GM19468 (cell line): ENCODE measurements at regions not wholly inside any gene's neighbourhood (a gene's known extent, or its start where the extent isn't known, plus 50 kb on each side); places are given as distances from the start of the nearest gene placed in this dataset.
"Not testable (repeated sequence)": the region's sequence is repeated elsewhere in the genome, so short reads cannot be mapped to it uniquely, and the experiment has no call there.

Experiments
- ATAC-seq: cut with Tn5 transposase; IDR thresholded peaks from one replicate; pipeline ENCODE4 v1.9.1; 2021; ENCODE audit warnings: mild to moderate bottlenecking, moderate library complexity, moderate number of reproducible peaks; ENCODE audit not compliant: unreplicated experiment; ENCODE audit errors: extremely low read depth

DNA sequence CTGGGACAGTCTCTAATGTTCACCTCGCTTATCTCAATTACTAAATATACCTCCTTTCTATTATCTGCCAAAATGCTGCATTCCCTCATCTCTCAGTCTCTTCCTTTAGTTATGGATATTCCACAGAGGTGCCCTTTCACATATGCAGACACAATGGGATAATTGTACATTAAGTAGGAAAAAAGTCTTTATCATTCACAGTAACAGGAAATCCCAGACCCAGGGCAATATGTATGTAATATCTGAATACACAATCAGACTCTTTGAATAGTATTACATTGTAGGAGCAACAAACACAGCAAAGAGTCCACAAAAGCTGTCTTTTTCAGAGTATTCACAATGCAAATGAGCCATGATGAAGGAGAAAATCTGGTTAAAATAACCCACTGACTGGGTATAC is 1399.0 kb upstream of the ZEB2 start:
- ATAC-seq: no peak

DNA sequence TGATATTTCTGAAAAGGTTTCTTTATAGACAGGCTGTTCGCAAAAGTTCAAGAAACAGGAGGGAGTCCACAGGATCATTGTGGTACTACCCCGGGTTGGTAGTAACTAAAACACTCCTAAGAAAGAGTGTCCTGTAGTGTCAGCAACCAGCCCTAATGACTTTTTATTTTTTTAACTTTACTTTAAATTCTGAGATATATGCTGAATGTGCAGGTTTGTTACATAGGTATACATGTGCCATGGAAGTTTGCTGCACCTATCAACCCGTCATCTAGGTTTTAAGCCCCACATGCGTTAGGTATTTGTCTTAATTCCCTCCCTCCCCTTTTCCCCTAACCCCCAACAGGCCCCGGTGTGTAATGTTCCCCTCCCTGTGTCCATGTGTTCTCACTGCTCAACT is 1396.9 kb upstream of the ZEB2 start:
- ATAC-seq: no peak

DNA sequence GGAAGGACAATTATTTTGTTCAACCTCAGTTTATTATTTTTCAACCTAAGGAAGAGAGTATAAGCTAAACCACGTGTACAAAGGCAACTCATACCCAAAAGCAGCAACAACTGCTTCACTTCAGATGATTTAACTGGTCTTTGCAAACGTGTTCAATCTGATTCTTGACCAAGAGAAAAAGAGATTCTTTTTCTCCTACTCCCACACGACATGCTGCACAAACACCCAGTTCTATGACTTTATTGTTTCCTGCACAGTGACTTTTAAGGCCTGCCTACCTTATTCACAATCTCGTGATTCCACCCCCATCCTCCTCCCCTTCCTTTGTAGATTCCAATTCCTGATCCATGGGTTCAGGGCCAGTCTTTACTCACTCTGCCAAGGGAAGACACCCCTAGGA is 1394.8 kb upstream of the ZEB2 start:
- ATAC-seq: no peak

DNA sequence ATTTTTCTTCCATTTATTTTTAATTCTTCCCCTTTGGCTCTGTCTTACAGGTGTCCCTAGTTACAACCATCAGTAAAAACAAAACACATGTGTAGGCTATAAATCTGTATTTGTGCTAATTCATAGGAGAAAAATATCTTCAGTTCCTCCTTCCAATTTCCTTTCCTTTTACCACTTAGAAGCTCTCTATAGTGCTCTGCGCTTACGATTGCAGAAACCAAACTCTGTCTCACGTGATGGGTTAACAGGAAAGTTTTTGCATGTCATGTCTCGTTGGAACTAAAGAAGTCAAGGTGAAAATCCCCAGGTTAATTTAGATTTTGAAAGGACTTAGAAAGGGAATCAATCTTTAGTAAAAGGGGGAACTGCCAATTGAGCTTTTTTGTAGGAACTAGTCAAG is 1390.5 kb upstream of the ZEB2 start:
- ATAC-seq: no peak

DNA sequence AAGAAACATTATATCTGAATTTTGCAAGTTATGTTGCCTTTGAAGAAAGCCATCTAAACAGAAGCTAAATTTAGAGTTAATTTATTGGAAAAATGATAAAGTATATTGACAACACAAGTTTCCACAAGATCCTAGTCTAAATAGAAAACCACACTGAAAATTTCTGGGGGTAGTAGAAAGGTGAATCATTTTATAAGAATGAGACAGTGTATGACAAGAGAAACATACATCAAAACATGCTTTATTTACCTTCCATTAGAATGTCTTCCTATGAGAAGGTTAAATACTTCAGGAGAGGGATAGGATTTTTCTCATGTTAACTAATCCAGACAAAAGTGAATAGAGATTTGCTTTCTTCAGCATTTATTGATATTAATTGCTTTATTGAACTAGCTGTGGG is 1389.8 kb upstream of the ZEB2 start:
- no peak for ATAC-seq

DNA sequence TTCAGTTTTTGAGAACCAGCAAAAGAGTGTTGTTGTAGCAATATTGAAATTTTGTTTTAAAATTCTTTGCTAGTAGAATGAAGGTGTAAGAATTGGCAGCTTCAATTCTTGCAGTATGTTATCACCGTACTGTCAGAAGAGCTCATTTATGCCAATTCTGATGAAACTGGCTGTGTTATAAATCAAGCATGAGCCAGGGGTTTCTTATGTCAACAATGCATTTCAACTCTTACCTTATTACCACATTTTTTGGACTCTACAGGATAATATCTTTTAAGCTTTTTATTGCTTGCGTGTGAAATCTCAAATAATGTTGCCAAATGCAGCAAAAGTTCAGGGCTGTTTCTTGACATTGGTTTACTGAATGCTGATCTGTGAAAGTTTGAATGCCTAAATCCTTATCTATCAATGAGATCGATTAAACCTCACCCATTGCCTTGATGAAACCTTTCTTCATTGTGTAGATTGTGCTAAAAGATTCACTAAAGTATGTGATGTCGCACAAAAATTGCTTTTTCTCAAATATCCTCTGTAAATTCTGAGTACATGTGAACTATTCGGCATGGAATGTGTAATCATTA is 1389.3 kb upstream of the ZEB2 start:
- ATAC-seq: no peak

DNA sequence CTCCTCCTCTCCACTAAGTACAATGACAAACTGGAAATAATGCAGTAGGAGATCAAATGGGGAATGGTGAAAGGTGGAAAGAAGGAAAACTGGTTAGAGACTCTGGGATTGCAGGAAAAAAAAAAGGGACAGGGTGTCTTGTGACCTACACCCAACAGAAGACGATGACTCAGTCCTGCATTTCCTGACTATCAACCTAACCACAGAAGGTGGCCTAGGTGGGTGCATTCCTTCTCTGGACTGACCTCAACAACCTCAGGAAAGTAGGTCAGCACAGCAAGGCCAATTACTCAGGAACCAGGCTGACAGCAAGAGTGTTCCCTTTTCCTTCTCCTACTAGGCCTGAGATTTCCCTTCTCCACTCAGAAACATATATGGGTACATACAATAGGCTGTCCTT is 1386.4 kb upstream of the ZEB2 start:
- no peak for ATAC-seq

DNA sequence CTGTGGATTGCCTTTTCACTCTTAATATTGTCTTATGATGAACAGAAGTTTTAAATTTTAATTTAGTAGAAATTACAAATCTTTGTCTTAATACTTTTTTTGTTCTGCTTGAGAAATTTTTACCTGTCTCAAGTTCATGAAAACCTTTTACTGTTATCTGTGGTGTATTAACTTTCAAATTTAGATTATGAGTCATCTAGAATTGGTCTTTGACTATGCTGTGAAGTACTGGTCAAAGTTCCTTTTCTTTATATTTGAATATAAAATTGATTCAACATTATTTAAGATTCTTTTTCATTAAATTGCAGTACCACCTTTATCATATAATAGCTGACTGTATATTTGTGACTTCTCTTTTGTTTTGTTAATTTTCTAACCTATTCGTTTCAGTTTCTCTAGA is 1385.5 kb upstream of the ZEB2 start:
- ATAC-seq: no peak

DNA sequence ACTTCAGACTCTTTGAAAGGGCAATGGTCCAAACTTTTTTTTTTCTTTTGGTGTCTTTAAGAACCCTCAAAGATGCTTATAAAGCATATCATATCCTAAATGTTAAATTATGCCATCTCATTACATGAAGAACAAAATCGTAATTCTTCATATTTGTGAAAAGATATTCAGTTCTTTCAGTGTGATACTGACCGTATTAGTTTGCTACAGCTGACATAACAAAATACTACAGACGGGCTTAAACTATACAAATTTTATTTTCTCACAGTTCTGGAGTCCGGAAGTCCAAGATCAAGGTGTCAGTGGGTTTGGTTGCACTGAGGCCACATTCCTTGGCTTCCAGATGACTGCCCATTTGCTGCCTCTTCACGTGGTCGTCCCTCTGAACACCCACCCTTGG is 1377.2 kb upstream of the ZEB2 start:
- no peak for ATAC-seq

DNA sequence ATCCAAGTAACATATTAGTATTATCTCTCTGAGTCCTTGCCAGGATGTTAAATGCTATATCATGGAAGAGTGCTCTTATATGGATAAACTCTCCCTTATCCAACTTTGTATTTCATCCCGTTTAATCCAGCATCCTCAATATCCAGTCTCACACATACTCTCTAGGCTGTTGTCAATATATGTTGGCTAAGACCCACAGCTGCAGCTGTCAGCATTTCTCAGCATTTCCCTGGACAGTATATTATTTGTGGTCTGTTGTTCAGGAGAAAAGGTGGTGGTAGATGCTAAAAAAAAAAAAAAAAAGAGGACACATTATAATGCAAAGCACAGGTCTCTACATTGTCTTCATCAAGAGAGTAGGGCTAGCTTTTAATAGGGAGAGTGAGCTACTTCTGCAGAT is 1368.0 kb upstream of the ZEB2 start:
- no peak for ATAC-seq

DNA sequence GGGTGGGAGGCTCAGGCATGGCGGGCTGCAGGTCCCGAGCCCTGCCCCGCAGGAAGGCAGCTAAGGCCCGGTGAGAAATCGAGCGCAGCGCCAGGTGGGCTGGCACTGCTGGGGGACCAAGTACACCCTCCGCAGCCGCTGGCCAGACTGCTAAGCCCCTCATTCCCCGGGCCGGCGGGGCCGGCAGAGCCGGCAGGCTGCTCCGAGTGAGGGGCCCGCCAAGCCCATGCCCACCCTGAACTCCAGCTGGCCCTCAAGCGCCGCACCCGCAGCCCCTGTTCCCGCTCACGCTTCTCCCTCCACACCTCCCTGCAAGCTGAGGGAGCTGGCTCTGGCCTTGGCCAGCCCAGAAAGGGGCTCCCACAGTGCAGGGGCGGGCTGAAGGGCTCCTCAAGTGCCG is 1361.1 kb upstream of the ZEB2 start:
- not testable (repeated sequence) for ATAC-seq

DNA sequence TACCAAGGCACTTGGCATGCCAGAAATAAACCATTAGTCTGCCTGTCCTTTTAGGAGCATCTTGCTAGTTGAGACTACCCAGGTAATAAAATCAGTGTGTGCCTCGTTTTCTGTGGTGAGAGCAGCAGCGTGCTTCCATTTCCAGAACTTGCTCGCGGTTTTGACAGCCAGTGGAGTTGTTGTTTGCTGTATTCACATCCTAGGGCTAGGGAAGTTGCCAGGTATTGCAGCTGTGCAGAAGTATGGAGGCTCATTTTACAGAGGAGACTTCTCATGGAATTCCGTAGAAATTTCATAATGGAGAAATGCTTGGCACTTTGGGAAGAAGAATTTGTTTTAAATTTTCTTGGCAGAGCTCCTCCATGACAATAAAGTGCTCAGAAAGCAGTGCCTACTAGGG is 1355.1 kb upstream of the ZEB2 start:
- ATAC-seq: no peak

DNA sequence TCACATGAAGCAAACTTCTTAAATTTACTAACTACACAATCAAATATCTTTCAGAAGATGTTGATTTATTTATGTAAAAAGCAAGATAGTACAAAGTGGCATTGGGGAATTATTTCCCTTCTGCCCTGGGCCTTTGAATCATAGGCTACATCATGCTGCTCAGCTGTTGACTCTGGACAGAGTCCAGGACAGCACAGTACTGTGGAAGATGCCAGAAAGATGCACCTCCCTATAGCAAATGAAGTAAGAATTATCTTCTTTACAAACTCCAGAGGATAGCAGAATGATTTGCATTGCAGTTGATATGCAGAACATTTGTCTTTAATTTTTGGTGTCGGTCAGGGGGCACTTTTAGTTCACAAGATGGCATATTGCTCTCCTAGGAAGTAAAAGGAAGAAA is 1354.5 kb upstream of the ZEB2 start:
- ATAC-seq: no peak

DNA sequence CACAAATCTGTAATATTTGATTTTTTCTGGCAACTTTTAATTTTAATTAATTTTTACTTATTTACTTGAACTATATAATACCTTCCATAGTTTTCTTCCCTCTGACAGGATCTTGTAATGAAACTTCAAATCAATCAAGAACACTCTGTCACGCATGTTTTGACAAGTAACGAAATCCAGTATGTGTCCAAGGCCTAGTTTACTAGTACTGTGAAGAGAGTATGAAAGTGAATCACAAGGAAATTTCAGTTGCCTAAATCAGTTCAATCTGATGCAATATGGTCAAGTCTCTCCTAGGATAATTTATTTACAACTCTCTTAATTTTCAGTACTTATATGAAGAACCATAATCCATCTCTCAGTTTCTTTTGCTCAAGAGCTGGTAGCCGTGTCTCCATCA is 1344.6 kb upstream of the ZEB2 start:
- no peak for ATAC-seq

DNA sequence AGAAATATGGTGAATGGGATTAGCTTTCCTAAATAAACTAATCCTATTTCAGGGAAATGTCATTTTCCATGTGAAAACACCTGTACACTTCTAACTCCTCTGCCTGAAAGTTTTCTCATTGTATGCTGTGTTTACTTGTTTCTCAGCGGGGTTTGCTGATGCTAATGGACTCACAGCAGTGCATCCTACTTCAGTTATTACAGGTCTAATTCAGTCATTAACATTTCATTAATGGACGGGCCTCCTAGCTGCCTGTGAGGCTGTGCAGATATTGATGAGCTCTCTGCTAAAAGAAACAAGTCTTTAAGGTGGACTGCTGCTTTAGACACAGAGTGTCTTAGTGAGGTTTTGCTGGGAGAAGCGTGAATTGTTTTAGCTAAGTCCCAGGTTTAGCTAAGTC is 1342.0 kb upstream of the ZEB2 start:
- no peak for ATAC-seq

DNA sequence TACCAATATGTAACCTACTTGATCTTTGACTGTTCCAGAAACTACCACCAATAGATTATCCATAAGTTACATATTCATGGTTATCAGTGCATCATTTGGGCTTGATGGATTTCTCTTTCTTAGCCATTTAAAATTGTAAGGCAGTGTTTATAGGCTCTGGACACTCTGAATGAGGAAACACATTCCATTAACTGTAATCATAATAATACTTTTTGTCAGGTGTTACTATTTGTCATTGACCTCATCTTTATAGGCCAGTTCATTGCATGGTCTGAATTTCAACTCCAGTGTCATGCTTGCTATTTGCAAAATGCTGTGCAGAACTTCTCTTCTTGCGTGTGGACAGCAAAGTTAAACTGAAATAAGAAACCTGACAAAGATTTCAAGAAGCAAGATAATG is 1340.2 kb upstream of the ZEB2 start:
- no peak for ATAC-seq

DNA sequence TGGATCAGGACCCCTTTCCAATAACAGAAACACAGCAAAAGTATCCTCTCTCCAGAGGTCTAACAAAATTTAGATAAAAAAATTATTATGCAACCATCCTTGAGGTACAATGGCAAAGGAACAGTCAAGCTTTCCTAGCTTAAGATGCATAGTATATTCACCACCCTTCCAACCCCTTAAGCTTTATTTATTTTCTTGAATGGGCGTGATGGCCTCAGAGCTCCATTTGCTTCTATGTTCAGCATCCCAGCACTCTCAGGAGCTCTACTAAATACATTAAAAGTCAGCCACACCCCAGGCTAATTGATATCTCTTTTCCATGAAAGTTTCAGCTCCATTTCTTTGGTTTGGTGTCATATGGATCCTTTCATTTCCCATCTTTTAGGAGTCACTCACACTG is 1335.2 kb upstream of the ZEB2 start:
- no peak for ATAC-seq

DNA sequence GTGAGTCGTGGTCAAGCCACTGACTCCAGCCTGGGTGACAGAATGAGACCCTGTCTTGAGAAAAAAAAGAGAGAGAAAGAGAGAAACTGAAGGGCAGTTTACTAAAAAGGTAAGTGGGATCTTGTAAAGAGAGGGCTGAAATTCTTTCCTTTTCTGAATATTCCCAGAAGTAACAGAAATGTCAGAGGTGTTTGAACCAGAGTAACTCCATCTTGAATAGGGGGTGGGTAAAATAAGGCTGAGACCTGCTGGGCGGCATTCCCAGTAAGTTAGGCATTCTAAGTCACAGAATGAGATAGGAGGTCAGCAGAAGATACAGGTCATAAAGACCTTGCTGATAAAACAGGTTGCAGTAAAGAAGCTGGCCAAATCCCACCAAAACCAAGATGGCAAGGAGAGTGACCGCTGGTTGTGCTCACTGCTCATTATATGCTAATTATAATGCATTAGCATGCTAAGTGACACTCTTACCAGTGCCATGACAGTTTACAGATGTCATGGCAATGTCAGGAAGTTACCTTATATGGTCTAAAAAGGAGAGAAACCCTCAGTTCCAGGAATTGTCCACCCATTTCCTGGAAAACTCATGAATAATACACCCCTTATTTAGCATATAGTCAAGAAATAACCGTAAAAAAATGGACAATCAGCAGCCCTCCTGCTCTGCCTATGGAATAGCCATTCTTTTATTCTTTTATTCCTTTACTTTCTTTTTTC is 1334.3 kb upstream of the ZEB2 start:
- ATAC-seq: no peak

DNA sequence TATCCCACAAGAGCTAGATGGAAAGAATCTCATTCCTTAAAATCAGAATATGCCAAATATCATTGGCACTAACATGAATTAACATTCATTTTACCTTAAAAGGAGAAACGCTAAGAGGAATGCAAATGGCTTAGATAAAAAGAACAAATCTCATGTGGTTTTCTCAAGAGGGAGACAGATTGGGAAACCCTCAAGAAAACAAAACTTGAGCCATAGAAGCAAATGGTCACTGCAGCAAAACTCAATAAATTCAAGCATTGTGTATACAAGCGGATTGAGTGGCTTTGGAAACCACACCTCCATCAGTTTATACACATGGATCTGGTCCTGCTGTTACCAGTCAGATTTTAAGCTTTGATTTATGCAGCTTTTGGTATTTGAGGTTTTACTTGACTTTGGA is 1331.8 kb upstream of the ZEB2 start:
- no peak for ATAC-seq

DNA sequence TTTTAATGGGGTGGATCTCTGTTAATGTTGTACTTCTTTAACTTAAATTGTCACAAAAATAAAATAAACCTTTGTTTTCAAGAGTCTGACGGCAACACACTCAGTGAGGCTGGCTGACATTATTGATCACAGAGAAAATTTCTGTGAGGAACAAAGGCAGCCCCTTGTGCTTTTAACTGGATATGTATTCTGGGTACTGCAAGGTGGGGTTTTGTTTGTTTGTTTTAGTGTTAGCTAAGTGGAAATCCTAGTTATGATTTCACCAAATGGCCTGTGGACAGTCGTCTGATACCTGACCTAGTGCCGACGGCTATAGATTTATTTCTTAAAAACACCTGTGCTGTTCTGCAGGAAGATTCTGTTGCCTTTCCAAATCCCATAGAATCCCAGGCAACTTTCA is 1329.5 kb upstream of the ZEB2 start:
- no peak for ATAC-seq

DNA sequence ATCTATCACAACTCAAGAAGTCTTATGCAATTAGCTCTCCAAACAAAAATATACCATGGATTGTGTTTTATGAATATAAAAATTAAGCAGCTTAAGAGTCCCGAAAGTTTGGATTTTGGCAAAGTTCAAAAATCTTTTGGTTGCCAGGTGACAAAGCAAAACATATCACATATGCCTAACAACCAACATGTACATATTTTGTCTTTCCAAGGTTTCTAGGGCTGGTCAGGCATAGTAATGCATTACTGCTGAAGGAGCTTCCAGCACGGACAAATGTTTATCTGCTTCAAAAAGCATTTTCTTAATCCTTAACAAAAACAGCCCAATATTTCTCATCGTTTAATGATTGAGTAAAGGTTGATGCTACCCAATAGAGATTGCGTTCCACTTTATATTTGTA is 1327.1 kb upstream of the ZEB2 start:
- ATAC-seq: no peak

DNA sequence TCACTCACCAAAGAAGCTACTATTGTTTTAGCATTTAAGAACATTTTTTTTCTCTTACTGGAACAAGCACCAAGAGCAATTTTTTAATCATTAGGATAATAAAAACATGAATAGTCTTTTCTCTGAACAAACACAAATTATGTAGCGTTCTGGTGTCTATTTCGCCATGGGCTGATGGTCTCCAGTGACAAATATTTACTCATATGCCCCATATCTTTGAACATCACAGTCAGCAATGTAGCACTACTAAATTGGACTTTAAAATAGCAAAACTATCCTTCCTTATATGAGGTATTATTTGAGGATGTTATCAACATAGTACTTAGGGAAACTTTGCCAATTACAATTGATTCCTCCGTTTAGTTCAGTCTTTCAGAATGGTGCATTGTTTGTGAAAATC is 1326.0 kb upstream of the ZEB2 start:
- ATAC-seq: no peak
